GM19468 (cell line): ENCODE measurements at regions not wholly inside any gene's neighbourhood (a gene's known extent, or its start where the extent isn't known, plus 50 kb on each side); places are given as distances from the start of the nearest gene placed in this dataset.
"Not testable (repeated sequence)": the region's sequence is repeated elsewhere in the genome, so short reads cannot be mapped to it uniquely, and the experiment has no call there.

Experiments
- ATAC-seq: cut with Tn5 transposase; IDR thresholded peaks from one replicate; pipeline ENCODE4 v1.9.1; 2021; ENCODE audit warnings: mild to moderate bottlenecking, moderate library complexity, moderate number of reproducible peaks; ENCODE audit not compliant: unreplicated experiment; ENCODE audit errors: extremely low read depth

- no peak for ATAC-seq
These were observed 96.1 kb upstream of the DPT start for GRCh38 chr1:168825129-168825528.

GRCh38 chr1:168825820-168826219 lies 96.8 kb upstream of the DPT start:
- no peak for ATAC-seq

GRCh38 chr1:168826269-168826668 lies 97.3 kb upstream of the DPT start:
- no peak for ATAC-seq

DNA sequence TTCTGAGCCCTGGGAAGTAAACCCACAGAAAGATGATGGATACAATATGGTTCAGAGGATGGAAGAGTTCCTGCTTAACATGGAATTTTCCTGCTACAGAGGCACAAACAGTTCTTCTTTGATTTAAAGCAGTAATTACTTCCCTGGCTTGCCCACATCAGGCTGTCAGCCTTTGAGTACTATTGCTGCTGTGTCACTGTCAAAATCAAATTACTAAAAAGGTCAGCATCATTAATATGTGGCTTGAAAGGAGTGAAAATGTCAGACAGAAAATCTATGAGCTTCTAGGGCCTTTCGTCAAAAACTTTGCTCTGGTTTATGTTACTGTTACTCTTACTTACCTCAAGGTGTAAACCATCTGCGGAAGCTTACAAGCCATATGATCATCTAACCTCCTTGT lies 98.6 kb upstream of the DPT start:
- no peak for ATAC-seq

GRCh38 chr1:168829876-168830275 lies 100.9 kb upstream of the DPT start:
- no peak for ATAC-seq

DNA sequence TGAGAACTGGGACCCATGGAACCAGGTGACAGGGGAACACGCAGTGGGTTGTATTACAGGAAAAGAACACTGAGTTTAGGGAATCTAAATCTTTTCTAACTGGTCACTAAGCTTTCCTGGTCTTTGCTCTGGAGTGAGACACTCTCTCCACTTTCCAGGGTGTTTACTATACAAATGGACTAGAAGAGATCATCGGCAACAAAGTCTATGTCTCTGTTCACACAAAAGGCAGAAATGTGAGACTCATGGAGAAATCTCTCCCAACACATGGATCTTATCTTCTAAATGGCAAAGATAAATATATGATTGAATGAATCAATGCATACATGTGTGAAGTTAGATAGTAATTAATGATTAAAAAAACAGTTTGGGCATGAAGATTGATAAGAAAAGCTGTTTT lies 101.6 kb upstream of the DPT start:
- ATAC-seq, result no peak

DNA sequence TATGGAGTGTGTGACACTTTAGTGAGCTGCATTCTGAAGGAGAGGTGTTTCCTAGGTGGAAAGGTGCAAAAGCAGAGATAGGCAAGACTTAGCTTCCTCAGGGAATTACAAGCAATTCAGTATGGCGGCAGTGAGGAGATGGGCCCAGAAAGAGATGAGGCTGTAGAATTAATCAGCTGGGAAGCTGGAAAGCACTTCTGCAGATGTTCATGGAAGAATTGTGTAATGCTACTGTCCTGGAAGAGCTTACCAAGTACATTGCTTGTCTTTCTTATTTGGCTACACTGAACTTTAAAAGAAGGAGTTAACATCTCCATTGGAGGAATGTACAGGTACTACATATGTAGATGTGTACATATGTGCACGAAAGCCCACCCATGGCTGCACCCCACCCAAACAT lies 103.7 kb upstream of the DPT start:
- no peak for ATAC-seq

DNA sequence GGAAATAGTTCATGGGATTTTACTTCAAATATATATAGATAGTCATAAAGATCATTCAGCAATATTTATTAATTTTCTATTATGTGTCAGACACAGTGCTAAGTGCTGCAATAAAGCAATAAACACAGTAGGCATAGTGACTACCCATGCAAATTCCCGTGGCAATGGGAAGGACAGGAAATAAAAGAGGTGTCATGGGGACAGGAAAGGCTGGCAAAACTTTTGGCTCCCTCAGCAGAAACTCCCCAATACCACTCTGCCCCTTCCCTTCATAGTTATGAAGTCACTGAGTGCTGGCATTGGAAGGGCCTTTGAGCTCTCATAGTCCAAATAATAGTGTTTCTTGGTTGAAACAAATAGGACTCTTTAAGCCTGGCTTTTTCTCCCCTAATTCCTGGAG lies 104.4 kb upstream of the DPT start:
- no peak for ATAC-seq

GRCh38 chr1:168833801-168834224 lies 104.8 kb upstream of the DPT start:
- no peak for ATAC-seq

DNA sequence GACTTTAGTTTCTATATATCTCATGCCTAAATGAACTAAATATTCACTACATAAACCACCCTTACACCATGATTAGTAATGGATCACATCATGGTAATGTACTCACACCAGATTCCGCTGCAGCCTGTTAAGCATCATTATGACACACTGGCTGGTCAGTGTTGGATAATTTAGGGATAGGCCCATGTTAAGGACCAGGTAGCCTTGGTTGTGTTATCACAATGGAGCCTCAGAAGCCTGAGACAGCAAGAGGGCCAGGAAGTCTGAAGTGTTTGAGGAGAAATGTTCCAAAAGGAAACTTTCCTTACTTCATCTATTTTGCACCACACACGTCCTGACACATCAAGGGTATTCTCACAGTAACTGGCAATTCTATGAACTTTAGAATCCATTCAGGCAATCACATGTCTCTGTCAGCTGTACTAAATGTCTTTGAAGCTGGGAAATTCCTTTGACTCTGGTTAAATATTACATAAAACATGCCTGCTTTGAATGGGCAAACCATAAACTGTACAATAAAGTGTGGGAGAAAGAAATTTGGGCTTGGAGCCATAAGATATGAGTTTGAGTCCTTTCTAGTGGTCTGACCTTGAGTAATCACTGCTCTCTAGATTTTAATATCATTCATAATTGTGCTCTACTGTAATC lies 105.3 kb upstream of the DPT start:
- no peak for ATAC-seq

DNA sequence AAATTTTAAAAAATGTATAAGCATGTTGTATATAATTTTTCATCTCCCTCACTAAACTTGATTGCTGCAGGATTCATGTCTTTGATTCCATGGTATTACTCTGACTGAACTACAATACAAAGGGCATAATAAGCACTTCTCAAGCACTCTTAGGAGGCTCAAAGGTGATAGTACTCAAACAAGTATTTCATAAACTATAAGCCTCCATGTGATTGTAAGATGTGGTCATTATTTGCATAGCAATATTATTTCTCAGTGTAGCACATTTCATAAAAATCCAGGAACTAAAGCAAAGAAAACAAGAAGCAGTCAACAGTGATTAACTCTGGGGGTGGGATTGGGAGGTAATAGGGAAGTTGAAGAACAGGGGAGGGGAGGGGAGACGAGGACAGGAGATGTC lies 106.2 kb upstream of the DPT start:
- ATAC-seq, result no peak

DNA sequence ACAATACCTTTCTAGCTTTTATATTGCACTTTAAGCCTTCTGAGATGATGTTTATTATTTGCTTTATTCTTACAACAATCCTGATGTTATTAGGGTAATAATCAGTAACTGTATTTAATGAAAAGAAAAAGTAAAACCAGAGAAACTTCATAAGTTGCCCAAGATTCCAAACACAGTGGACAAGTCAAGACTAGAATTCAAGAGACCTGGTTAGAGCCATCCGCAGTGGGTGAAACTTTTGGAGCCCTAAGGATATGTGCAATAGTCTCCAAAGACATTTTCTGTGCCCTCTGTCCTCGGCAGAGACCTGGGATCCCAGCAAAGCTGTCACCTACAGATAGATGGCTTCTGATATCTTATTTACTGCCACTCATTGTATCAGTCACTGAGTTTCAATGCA lies 106.8 kb upstream of the DPT start:
- ATAC-seq, result no peak

DNA sequence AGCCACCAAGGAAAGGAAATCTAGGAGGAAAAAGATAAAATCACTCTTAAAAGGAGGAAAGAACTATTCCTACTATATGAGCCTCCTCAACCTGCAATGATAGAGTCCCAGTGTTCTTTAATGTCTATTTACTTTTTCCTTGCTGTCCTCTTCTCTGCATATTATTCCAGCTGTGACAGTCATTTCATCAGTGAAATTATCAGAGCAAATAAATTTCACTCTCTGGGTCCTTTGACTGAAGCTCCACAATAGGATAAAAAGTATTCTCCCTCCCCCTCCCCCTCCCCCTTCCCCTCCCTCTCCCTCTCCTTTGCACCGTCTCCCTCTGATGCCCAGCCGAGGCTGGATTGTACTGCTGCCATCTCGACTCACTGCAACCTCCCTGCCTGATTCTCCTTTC lies 107.5 kb upstream of the DPT start:
- no peak for ATAC-seq

DNA sequence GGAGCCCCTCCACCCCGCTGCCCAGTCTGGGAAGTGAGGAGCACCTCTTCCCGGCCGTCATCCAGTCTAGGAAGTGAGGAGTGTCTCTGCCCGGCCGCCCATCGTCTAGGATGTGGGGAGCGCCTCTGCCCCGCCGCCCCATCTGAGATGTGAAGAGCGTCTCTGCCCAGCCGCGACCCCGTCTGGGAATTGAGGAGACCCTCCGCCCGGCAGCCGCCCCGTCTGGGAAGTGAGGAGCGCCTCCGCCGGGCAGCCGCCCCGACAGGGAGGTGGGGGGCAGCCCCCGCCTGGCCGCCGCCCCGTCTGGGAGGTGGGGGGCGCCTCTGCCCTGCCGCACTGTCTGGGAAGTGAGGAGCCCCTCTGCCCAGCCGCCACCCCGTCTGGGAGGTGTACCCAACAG lies 108.2 kb upstream of the DPT start:
- ATAC-seq, result not testable (repeated sequence)

DNA sequence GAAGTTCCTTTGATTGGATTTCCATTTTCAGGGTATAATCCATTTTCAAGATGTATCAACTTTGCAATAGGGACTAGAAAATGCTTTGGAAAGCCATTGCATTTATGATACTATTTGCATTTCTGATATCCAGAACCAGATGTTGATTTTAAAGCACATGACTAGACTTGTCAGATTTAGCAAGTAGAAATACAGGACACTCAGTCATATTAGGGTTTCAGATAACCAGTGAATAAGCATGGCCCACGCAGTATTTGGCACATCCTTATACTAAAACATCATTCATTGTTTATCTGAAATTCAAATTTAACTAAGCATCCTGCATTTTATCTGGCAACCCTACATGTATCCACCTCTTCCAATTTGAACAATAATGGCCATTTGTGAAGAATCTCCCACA lies 113.3 kb upstream of the DPT start:
- ATAC-seq, result no peak

DNA sequence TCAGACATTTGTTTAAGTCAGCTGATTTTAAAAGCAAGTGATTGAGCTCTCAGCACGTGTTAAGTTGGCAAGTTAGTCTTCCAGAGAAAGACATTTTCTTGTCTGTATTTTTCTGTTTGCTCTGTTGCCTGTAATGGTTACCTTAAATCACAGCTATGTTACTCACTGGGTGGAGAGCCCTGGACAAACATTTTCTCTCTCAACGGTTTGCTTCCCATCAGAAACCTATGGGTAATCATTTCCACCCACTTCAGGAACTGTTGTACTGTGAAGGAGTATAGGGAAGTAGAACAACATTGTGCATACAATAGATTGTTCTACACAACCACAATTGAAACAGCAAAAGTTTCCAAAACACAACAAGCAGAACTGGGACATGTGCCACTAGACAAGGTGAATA lies 113.9 kb upstream of the DPT start:
- ATAC-seq, result no peak

GRCh38 chr1:168843401-168843800 lies 114.4 kb upstream of the DPT start:
- no peak for ATAC-seq

DNA sequence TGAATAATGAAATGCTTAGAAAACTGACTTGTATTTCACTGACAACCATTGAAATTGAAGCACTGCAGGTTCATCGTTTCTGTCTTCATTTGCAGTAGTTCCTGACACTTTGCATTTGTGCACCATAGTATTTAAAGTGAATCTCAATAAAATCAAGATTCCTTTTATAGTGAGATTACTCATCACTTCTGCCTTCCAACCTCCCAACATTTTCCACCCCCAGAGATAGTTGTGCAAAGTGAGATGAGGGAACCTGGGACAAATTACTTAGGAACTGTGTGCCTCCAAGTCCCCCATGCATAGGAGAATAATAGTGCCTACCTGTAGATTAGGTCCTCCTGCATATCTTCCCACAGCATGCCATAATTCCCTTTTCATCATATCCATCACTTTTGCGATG lies 114.9 kb upstream of the DPT start:
- no peak for ATAC-seq

DNA sequence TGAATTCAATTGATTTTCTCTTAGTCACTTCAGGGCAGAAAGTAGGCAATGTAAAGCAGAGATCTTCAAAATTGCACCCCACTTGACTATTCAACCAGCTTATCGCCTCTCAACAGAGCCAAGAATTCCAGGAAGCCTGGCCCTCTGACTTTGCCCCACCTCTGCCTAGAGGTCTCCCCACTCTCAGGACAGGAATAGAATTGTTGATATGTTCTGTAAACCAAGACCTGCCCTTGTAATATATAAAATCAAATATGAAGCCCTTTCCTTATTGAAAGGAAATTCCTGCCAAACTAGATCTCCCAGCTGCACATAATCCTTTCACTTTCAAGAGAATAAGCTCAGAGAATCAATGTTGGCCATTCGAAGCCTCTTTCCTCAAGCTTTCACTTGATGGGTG lies 116.1 kb upstream of the DPT start:
- ATAC-seq, result no peak

DNA sequence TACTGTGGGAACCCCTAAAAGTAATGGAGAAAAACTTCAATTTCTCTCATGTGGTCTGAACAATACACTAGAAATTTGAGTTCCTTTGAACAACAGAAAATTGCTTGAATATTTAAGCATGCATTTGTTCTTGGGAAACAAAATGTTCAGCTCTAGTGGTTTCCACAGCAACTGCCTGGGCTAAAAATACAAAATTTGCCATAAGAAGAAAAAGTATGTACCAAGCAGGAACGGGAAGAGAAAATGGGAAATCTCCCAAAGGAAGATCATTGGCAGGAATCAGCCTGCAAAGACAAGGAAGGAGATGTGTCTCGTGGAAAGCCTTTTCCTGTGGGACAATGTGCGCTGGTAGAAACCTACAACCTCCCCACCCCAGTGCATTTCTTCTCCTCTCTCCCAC lies 119.0 kb upstream of the DPT start:
- no peak for ATAC-seq

DNA sequence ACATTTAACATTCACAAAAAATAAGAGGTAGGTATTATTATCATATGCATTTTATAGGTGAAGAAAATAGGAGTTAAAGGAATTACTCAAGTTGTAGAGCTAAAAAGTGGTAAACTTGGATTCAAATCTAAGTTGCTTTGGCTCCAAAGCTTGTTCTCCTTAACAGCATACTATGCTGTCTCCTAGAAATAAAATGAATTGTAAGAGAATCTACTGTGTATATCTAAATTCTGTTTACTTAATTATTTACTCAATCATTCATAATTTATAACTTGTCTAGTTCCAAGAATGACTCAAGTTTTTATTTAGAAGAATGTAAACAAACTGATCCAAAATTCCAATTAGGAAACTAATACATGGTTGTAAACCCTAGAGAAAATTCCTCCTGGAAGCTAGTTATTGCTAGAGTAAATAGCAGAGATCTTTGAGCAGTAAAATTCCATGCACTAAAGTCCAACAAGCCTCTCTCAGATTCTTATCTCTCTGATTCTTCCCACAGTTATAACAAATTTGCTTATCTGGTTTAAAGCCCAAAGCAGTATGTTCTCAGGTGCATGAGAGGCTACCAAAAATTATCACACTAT lies 132.5 kb upstream of the DPT start:
- ATAC-seq, result no peak

DNA sequence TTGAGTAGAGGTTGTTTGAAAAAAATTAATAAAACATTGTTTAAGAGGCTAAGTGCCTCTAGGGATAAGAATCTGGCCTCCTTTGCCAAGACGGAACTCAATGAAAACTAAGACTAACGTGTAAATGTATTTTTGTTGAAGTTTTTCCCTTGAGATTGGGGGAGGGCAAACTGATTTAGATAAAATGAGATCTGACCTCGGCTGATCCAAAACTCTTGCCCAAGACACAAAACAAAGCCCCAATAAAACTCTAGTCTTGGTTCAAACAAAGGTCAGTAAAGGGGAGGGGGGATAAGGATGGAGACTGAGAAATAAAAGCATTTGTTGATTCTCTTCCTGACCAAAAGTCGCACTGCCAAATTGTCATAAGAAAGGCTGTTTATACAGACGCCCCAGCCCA lies 134.8 kb upstream of the DPT start:
- no peak for ATAC-seq
